GM12873 (cell line): ENCODE measurements at regions not wholly inside any gene's neighbourhood (a gene's known extent, or its start where the extent isn't known, plus 50 kb on each side); places are given as distances from the start of the nearest gene placed in this dataset.

Source experiments
- CTCF ChIP-seq: IDR thresholded peaks from 2 replicates; pipeline ENCODE4 v1.5.1; 2012; ENCODE audit warnings: low read depth, mild to moderate bottlenecking, moderate library complexity, low read length, control low read depth; ENCODE audit not compliant: insufficient read depth; ENCODE audit errors: missing control alignments

- peak; percentile 7 for TF ChIP-seq CTCF
These were observed 469.3 kb downstream of the HAO1 start for GRCh38 chr20:7470912-7471311.

- TF ChIP-seq CTCF, result no peak
These were observed 450.0 kb downstream of the HAO1 start for GRCh38 chr20:7490288-7490687.

GRCh38 chr20:7492257-7492656 lies 448.0 kb downstream of the HAO1 start:
- no peak for TF ChIP-seq CTCF

GRCh38 chr20:7493311-7493710 lies 446.9 kb downstream of the HAO1 start:
- no peak for TF ChIP-seq CTCF

- TF ChIP-seq CTCF, result no peak
These were observed 443.8 kb downstream of the HAO1 start for GRCh38 chr20:7496394-7496991.

GRCh38 chr20:7497985-7498384 lies 442.3 kb downstream of the HAO1 start:
- TF ChIP-seq CTCF, result no peak

GRCh38 chr20:7499201-7499600 lies 441.1 kb downstream of the HAO1 start:
- no peak for TF ChIP-seq CTCF
